Neural crest cell (in vitro differentiated cells): ENCODE measurements at regions not wholly inside any gene's neighbourhood (a gene's known extent, or its start where the extent isn't known, plus 50 kb on each side); places are given as distances from the start of the nearest gene placed in this dataset.

ENCODE experiments used
- DNase-seq: peaks from one replicate; pipeline ENCODE4 v3.0.0; 2021; ENCODE audit warnings: low read depth, mixed read lengths, low spot score
- H3K27ac Mint-ChIP-seq: one replicate; pipeline ENCODE4 v1.8.0; 2021; ENCODE audit warnings: mild to moderate bottlenecking, mixed read lengths; ENCODE audit not compliant: unreplicated experiment
- H3K27me3 Mint-ChIP-seq: 2 replicates; pipeline ENCODE4 v1.8.0; 2021; ENCODE audit warnings: low read depth, mild to moderate bottlenecking, mixed read lengths
- H3K36me3 Mint-ChIP-seq: 2 replicates; pipeline ENCODE4 v1.8.0; 2021; ENCODE audit warnings: low read depth, mild to moderate bottlenecking, mixed read lengths
- H3K4me1 Mint-ChIP-seq: 2 replicates; pipeline ENCODE4 v1.8.0; 2021; ENCODE audit warnings: mixed read lengths
- H3K4me3 Mint-ChIP-seq: one replicate; pipeline ENCODE4 v1.8.0; 2021; ENCODE audit warnings: mild to moderate bottlenecking, mixed read lengths
- H3K9me3 Mint-ChIP-seq: 2 replicates; pipeline ENCODE4 v1.8.0; 2021; ENCODE audit warnings: mixed read lengths
- TF ChIP-seq, protein P1 (sequence below): fragments of 200-600 bp; sonication (generic); conservative IDR thresholded peaks from 2 replicates; pipeline ENCODE4 v1.5.0; 2021; ENCODE audit warnings: antibody characterized with exemption, mild to moderate bottlenecking

DNA sequence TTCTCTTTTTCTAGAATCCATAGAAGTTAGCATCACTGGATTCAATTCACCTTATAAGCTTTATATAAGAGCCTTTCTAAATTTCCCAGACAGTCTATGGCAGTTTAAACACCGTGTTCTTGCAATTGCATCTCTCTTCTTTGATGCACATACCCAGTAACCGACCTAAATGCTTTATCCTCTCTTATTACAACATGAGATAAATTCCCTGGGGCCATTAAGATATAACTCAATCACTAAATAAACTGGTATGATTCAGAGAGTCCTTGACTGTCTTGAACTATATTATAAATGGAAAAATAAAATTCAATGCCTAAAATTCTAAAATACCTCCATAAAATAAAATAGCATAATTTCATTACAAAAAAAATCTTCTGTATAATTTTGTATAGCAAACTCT is 98.1 kb downstream of the DIRAS2 start:
- H3K4me3 Mint-ChIP-seq, result no peak overlapping the region

DNA sequence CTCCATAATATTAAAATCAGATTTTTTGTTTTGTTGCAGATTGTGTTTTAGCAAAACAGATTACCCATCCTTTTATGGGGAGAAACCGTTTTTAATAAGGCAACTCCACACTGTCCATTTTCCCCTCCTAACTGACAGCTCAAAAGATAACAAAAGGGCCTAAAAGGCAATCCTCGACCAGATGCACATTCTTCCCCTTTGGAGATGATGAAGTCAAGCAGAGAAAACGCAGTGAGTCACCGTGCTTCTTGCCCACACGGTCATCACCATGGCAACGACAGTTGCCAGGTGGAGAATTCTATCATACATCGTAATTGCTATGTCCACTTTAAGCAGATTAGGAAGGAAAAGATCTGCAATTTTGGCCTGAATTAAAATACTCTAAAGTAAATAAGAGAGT is 96.4 kb downstream of the DIRAS2 start:
- peak; percentile 40 for DNase-seq
- peak overlapping the region; percentile 19 for H3K4me3 Mint-ChIP-seq
- peak overlapping the region; percentile 68 for H3K27ac Mint-ChIP-seq
- H3K9me3 Mint-ChIP-seq, result peaks cover 9% of the 10 kb centered on the region
- TF ChIP-seq, protein P1, sequence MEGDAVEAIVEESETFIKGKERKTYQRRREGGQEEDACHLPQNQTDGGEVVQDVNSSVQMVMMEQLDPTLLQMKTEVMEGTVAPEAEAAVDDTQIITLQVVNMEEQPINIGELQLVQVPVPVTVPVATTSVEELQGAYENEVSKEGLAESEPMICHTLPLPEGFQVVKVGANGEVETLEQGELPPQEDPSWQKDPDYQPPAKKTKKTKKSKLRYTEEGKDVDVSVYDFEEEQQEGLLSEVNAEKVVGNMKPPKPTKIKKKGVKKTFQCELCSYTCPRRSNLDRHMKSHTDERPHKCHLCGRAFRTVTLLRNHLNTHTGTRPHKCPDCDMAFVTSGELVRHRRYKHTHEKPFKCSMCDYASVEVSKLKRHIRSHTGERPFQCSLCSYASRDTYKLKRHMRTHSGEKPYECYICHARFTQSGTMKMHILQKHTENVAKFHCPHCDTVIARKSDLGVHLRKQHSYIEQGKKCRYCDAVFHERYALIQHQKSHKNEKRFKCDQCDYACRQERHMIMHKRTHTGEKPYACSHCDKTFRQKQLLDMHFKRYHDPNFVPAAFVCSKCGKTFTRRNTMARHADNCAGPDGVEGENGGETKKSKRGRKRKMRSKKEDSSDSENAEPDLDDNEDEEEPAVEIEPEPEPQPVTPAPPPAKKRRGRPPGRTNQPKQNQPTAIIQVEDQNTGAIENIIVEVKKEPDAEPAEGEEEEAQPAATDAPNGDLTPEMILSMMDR, result no peak
- no peaks in the 10 kb centered on the region for H3K27me3 Mint-ChIP-seq
- peaks cover 25% of the 10 kb centered on the region for H3K4me1 Mint-ChIP-seq
- peaks cover 3% of the 10 kb centered on the region for H3K36me3 Mint-ChIP-seq

More for the DNA sequence above, 98.1 kb downstream of the DIRAS2 start:
- no peak for DNase-seq
- Mint-ChIP-seq H3K27me3 (no peaks in the 10 kb centered on the region), H3K4me1 (peaks cover 25% of the 10 kb centered on the region), H3K27ac (no peak overlapping the region), H3K9me3 (peaks cover 6% of the 10 kb centered on the region), H3K36me3 (peaks cover 3% of the 10 kb centered on the region)
- TF ChIP-seq, protein P1, result no peak

DNA sequence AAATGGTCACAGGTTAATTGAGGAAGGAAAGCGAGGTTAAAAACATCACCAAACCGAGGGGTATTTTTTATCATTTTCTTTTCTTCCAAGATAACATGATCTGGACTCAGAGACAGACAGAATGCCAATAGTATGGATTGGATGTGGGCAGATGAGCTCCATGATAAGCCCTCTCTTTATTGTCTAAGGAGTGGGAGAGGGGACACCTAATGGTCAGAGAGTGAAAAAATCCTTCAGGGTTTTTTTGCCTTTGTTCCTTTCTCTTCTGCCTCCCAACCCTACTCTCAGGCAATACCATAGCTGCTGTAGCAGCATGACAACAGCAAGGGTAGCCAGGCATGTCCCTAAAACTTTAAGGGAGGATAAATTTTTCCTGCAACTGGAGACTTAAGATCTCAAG is 94.7 kb downstream of the DIRAS2 start:
- no peak for DNase-seq
- TF ChIP-seq, protein P1, result no peak
- peaks cover 25% of the 10 kb centered on the region for H3K4me1 Mint-ChIP-seq
- H3K9me3 Mint-ChIP-seq, result peaks cover 8% of the 10 kb centered on the region
- H3K4me3 Mint-ChIP-seq, result no peak overlapping the region
- no peak overlapping the region for H3K27ac Mint-ChIP-seq
- peaks cover 3% of the 10 kb centered on the region for H3K36me3 Mint-ChIP-seq
- no peaks in the 10 kb centered on the region for H3K27me3 Mint-ChIP-seq

DNA sequence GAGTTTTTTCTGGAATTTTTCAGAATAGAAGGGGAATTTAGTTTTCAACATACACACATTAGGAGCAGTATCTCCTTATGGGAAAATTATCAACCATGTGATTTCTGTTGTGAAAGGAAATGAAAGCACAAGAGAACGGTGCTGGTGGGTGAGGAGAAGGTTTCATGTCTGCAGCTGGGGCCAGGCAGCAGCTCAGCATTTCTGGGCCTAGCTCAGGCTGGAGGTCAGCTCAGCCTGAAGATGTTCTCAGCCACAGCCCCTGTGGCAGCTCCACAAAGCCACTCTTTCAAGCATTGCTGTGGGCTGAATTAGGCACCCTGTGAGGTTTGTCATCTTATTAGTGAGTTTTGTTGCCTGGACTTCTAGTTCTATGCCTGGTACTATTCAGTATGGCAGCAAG is 90.3 kb downstream of the DIRAS2 start:
- H3K4me3 Mint-ChIP-seq, result no peak overlapping the region
- H3K9me3 Mint-ChIP-seq, result peaks cover 9% of the 10 kb centered on the region
- H3K27ac Mint-ChIP-seq, result no peak overlapping the region
- no peaks in the 10 kb centered on the region for H3K4me1 Mint-ChIP-seq
- TF ChIP-seq, protein P1, result no peak
- H3K36me3 Mint-ChIP-seq, result peaks cover 3% of the 10 kb centered on the region
- H3K27me3 Mint-ChIP-seq, result no peaks in the 10 kb centered on the region
- DNase-seq, result no peak

DNA sequence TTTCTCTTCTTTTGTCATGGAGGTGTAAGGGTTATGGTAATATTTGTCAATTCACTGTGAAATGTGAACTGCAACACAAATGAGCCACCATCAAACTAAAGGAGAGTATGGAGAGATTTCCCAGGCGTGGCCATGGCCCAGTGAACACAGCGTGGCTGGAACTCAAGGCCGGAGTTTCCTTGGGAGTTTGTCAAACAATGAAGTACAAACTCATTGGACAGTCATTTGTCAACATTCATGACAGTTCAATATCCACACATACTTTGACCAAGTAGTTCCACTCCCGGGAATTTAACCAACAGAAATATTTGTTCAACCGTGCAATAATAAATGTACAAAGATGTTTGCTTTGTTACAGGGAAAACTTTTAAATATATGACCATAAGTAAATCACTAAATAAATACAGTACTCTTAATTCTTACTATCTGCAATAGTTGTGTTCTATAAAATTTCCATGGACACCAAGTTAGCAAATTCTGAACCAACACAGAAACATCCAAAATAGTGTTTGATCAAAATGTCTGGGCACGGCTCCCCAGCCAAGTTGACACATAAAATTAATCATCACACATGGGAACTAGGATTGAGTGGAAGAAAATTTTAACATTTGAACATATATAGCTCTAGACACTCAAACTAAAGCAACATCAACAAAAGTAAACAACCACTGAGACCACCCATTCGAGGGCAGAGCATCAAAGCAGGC is 87.1 kb downstream of the DIRAS2 start:
- Mint-ChIP-seq H3K36me3 (no peaks in the 10 kb centered on the region), H3K9me3 (peaks cover 3% of the 10 kb centered on the region), H3K27ac (no peak overlapping the region), H3K27me3 (no peaks in the 10 kb centered on the region), H3K4me1 (no peaks in the 10 kb centered on the region), H3K4me3 (no peak overlapping the region)
- TF ChIP-seq, protein P1, result no peak
- no peak for DNase-seq
